ENCODE measurements at regions not wholly inside any gene's neighbourhood (a gene's known extent, or its start where the extent isn't known, plus 50 kb on each side); places are given as distances from the start of the nearest gene placed in this dataset.
"Not testable (repeated sequence)": the region's sequence is repeated elsewhere in the genome, so short reads cannot be mapped to it uniquely, and the experiment has no call there.

GRCh38 chr7:23893942-23894891, 184.2 kb downstream of the STK31 start:
- Histone ChIP-seq H3K4me1 (no peaks in the 10 kb centered on the region), H3K27ac (no peak overlapping the region), H3K36me3 (no peaks in the 10 kb centered on the region), H3K4me3 (no peak overlapping the region), H3K9me3 (no peaks in the 10 kb centered on the region), H3K27me3 (no peaks in the 10 kb centered on the region)
- TF ChIP-seq, protein P1, sequence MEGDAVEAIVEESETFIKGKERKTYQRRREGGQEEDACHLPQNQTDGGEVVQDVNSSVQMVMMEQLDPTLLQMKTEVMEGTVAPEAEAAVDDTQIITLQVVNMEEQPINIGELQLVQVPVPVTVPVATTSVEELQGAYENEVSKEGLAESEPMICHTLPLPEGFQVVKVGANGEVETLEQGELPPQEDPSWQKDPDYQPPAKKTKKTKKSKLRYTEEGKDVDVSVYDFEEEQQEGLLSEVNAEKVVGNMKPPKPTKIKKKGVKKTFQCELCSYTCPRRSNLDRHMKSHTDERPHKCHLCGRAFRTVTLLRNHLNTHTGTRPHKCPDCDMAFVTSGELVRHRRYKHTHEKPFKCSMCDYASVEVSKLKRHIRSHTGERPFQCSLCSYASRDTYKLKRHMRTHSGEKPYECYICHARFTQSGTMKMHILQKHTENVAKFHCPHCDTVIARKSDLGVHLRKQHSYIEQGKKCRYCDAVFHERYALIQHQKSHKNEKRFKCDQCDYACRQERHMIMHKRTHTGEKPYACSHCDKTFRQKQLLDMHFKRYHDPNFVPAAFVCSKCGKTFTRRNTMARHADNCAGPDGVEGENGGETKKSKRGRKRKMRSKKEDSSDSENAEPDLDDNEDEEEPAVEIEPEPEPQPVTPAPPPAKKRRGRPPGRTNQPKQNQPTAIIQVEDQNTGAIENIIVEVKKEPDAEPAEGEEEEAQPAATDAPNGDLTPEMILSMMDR (IDR thresholded peaks at IDR 0.05): no peak
- no peak for DNase-seq
- intact Hi-C loops (cut with DNase I; ENCODE audit: low total_unique reads): no loop called here

DNA sequence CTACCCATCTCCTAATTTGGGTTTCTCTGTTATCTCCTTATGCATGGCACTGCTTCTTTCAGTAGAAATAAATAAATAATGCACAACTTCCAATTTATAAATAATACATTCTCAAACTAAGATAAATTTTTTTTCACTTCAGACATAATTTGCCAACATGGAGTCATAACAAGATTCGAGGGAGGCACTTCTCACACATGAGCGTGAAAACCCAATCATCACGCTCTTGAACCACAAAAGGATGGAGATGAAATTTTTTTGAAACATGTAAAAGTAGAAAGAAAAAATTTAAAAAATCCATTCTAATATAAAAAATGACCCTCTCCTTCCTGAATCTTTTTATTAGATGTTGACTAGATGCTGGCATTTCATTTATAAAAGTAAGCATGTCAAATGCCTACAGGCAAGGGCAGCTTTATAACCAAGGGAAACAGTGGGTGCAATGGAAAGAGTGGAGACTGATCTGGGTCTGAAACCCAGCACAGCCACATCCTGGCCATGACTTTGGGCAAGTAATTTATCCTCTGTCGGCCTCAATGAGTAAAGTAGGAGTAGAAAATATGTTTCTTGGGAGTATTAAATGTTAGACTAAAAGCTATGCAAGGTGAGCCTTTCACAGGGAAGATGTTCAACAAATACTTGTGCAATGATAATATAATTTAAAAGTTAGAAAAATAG, 185.0 kb downstream of the STK31 start:
- Histone ChIP-seq H3K4me3 (no peak overlapping the region), H3K4me1 (no peaks in the 10 kb centered on the region), H3K27me3 (no peaks in the 10 kb centered on the region), H3K9me3 (no peaks in the 10 kb centered on the region), H3K36me3 (no peaks in the 10 kb centered on the region), H3K27ac (no peak overlapping the region)
- intact Hi-C loops (cut with DNase I; ENCODE audit: low total_unique reads): no loop called here
- TF ChIP-seq, protein P1 (IDR thresholded peaks at IDR 0.05): no peak
- DNase-seq: no peak

GRCh38 chr7:23895666-23896096, 185.7 kb downstream of the STK31 start:
- intact Hi-C loops (cut with DNase I; ENCODE audit: low total_unique reads): no loop called here
- H3K27me3 ChIP-seq: no peaks in the 10 kb centered on the region
- H3K4me3 ChIP-seq: no peak overlapping the region
- H3K36me3 ChIP-seq: no peaks in the 10 kb centered on the region
- no peak overlapping the region for H3K27ac ChIP-seq
- DNase-seq: no peak
- TF ChIP-seq, protein P1 (IDR thresholded peaks at IDR 0.05): no peak
- no peaks in the 10 kb centered on the region for H3K4me1 ChIP-seq
- H3K9me3 ChIP-seq: no peaks in the 10 kb centered on the region

DNA sequence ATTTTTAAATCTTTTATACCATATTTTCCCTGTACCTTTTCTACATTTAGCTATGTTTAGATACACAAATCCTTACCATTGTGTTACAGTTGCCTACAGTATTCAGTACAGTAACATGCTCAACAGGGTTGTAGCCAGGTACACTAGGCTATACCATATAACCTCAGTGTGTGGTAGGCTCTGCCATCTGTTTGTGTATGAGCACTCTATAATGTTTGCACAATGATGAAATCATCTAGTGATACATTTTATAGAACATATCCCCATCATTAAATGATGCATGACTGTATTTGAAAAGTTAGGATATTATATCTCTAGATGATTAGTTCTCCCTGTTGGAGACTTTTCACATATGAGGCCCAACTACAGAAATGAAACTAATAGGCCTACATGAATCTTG, 188.6 kb downstream of the STK31 start:
- Histone ChIP-seq H3K4me3 (no peak overlapping the region), H3K9me3 (no peaks in the 10 kb centered on the region), H3K27ac (no peak overlapping the region), H3K36me3 (no peaks in the 10 kb centered on the region), H3K27me3 (no peaks in the 10 kb centered on the region), H3K4me1 (no peaks in the 10 kb centered on the region)
- DNase-seq: no peak
- TF ChIP-seq, protein P1 (IDR thresholded peaks at IDR 0.05): no peak
- intact Hi-C loops (cut with DNase I; ENCODE audit: low total_unique reads): no loop called here

DNA sequence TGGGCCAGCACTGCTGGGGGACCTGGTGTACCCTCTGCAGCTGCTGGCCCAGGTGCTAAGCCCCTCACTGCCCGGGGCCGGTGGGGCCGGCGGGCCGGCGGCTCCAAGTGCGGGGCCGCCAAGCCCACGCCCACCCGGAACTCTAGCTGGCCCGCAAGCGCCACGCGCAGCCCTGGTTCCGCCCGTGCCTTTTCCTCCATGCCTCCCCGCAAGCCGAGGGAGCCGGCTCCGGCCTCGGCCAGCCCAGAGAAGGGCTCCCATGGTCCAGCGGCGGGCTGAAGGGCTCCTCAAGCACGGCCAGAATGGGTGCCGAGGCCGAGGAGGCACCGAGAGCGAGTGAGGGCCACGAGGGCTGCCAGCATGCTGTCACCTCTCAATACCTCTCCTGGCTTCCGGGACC, 194.9 kb downstream of the STK31 start:
- H3K9me3 ChIP-seq; H3K27ac ChIP-seq; intact Hi-C loops (cut with DNase I; ENCODE audit: low total_unique reads); H3K27me3 ChIP-seq; H3K4me3 ChIP-seq; H3K4me1 ChIP-seq; DNase-seq; H3K36me3 ChIP-seq: not testable (repeated sequence)

DNA sequence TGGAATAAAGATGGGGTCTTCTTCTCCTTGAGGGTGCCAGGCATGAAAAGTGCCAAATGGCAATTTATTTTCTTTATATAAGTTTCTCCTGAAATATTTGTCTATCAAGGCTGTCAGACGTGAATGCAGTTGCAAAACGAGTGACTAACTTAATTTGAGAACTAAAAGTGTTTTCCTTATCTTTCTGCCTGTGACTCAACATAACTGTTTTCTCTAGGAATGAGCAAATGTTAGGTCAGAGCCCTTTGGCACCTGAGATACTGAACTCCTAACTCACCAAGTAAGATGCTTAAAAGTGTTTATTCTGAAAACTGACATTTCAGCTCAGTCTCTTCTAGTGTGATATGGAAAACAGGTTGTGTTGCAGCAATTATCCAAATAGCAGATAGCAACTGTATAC, 197.0 kb downstream of the STK31 start:
- TF ChIP-seq, protein P1 (IDR thresholded peaks at IDR 0.05): no peak

More for the DNA sequence above, 197.0 kb downstream of the STK31 start:
- Histone ChIP-seq H3K4me1 (no peaks in the 10 kb centered on the region), H3K27ac (no peak overlapping the region), H3K36me3 (no peaks in the 10 kb centered on the region), H3K9me3 (no peaks in the 10 kb centered on the region), H3K27me3 (no peaks in the 10 kb centered on the region), H3K4me3 (no peak overlapping the region)
- intact Hi-C loops (cut with DNase I; ENCODE audit: low total_unique reads): no loop called here
- DNase-seq: no peak

Data from tibial artery (tissue), 4 donors.